ENCODE measurements at regions not wholly inside any gene's neighbourhood (a gene's known extent, or its start where the extent isn't known, plus 50 kb on each side); places are given as distances from the start of the nearest gene placed in this dataset.

DNA sequence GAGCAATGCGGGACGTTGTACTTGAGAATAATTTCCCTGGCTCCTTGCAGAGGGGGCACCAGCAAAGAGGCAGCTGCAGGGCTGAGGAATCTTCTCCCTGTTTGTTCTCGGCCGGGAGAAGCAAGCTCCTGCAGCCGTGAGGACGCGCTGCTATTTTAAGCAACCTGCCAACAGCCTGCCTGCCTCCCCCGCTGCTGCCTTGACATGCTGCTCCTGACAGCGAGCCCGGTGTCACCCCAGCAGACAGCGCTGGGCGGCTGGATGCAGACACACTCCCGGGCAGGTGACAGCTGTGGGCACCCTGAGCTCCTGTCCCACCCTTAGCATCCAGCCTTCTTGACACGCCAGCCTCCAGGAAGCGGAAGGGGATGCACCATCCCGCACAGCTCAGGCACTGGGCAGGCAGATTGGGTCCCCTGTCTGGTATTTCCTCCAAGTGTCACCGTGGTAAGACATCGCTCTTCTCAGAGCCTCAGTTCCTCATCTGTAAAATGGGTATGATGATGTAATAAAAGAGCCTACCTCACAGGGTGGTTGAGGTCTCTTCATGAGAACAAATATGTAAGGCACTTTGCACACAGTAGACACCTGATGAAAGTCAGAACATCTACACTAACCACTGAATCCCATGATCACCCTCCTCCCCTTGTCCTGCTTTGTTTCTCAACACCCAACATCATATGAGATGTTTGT is 530.6 kb downstream of the MN1 start (continued):
- TF ChIP-seq HDAC2 (IDR thresholded peaks at IDR 0.05; ENCODE audit: borderline replicate concordance in 1 of 2, low read depth in 2 of 2, low read length in 2 of 2) (no peak), NANOG (IDR thresholded peaks at IDR 0.05; ENCODE audit: insufficient read depth, low read depth, low read length, poor library complexity, severe bottlenecking) (no peak)

All from H1 (cell line).